IPS-NIHi11 (cell line): ENCODE measurements at regions not wholly inside any gene's neighbourhood (a gene's known extent, or its start where the extent isn't known, plus 50 kb on each side); places are given as distances from the start of the nearest gene placed in this dataset.
A peak's percentile ranks its signal among the peaks of the same experiment; 100 is the strongest.

Experiments used
- DNase-seq: peaks from one replicate; pipeline ENCODE4 v3.0.0; 2012; ENCODE audit warnings: mixed read lengths, low spot score

DNA sequence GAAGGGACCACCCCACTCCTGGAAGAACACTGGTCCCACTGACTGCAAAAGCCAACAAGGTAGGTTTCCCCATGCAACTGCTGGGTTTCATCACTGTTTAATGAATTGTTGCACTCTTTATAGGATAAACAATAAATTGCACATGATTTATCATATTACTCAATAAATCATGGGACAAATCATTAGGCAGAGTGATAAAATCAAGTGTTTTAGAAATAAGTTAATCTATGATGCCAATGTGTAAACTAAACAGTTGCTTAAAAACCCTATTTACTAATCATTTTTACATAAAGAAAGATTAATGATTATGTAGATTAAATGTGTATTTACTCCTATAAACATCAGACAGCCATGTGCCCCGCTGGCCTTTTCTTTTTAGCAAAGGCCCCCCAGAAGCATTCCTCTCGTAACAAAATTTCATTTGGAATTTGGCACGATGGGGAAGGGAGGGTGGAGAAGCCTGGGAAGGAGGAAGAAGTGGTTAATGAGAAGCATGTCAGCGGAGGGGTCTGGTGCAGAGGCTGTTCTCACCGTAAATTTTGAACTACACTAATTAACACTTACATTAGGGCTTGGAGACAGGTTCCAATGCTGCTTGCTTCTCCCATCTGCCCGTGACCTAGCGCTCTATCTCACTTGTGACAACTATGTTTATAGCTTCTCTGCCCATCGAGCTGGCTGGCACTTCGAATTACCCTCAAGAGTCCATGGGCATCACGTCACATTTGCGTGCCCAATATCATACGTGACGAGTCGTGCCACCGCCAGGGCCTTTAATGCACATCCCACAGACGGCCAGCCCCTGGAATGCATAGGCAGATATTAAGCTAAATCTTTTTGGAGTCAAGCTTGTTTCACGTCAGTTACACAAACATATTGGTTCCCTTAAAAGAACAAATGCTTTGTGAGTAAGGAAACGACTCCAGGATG is 357.7 kb upstream of the TSHZ3 start:
- DNase-seq: no peak

- no peak for DNase-seq
Observed at GRCh38 chr19:31708520-31708919, 359.3 kb upstream of the TSHZ3 start.

GRCh38 chr19:31709476-31709875 is 360.2 kb upstream of the TSHZ3 start:
- no peak for DNase-seq

DNA sequence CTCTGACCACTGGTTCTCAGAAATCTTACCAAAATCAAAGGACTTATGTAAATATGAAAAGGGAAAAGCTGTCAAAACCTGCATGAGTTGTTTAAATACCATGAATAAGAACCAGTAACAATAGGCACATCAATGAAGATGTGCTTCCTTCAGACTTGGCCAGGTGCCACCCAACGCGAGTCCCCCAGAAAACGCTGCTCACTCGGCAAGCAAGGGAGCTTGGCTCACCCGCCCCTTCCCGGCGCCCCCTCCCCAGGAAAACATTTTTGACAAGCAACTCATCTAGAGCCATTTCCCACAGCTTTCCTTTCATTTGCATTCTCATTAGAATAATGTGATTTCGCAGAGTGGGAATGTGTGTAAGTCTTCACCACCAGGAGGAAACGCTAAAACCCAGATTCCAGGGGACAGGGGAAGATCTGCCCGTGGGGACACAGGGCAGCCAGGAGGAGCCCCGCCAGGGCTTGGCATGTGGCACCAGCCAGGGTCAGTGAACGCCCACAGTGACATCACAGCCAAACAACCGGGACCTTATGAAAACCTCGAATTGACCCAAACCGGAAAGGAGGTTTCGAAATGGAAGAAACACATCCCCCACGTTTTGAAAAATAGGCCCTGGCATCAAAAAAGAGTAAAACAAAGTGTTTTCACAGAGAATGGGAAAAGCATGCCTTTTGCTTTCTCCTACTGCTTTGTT is 366.2 kb upstream of the TSHZ3 start:
- no peak for DNase-seq

GRCh38 chr19:31716826-31717225 is 367.6 kb upstream of the TSHZ3 start:
- no peak for DNase-seq

GRCh38 chr19:31717269-31717923 is 368.2 kb upstream of the TSHZ3 start:
- no peak for DNase-seq

DNA sequence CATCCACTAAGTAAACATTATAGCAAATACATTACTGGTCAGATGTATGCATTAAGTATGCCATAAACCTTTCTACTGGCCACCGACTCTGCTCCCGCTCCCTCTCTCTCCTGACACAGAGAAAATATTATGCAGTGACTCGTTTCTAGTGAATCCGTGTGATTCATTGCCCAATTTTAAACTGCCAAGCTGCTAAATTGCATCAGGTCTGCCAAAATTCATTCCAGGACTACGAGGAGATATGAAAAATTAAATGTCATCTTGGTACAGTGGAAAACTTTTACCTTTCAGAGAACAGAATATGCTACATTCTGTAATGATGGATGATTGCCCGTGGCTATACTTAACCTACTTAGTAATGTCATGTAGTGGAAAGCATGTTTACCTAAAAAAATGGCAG is 368.8 kb upstream of the TSHZ3 start:
- no peak for DNase-seq

DNA sequence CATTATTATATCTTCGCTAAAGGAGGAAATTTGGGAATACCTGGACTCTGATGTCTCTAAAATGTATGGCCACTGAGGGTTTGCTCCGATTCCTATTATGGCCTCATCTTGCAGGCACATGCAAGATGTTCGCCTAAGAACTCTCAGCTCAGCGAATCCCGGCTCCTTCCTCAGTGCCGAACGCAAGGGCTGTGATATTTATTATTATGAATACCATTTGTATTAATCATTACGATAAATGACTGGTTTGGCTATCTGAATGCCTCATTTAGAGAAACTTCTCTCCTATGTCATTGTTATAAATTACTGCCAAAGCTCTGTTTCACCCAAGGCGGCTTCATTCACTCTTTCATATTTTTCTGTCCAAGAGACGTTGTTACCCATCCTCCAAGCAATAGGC is 369.7 kb upstream of the TSHZ3 start:
- no peak for DNase-seq

- DNase-seq: no peak
Observed at GRCh38 chr19:31723101-31723500, 373.9 kb upstream of the TSHZ3 start.

GRCh38 chr19:31725051-31725450 is 375.8 kb upstream of the TSHZ3 start:
- no peak for DNase-seq

DNA sequence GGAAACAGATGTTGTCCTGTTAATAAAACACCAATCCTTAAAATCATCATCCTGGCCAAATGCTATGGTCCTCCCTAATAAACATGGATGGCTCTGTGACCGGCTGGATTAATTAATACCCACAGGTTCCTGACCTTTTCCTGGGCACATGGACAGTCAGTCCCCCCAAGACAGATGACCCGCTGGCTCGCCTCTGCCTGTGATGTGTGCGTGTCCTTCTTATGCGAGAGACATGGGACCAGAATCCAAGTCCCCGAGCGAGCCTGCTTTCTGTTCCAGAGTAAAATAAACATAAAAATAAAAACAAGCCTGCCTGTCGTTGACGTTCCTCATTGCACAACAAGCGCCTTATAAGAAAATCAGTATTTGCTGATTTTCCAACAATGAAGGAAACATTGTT is 378.3 kb upstream of the TSHZ3 start:
- no peak for DNase-seq

DNA sequence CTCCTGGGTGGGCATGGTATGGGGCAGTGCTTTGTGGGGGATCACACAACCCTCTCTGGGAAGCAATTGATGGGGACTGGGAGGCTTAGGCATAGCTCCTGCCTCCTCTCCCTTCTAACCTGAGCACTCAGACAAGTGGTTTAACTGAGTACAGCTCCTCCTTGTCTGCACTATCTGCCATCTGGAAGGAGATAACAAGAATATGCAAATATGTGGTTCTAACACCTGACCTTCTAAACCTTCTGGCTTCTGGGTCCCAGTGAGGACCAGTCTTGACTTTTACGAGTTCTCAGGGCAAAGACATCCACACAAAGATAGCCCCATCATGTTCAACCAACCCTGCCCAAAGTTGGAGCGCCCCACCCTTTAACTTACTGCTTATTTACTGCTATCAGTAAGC is 381.0 kb upstream of the TSHZ3 start:
- no peak for DNase-seq

- DNase-seq: no peak
Observed at GRCh38 chr19:31733591-31733990, 384.4 kb upstream of the TSHZ3 start.

DNA sequence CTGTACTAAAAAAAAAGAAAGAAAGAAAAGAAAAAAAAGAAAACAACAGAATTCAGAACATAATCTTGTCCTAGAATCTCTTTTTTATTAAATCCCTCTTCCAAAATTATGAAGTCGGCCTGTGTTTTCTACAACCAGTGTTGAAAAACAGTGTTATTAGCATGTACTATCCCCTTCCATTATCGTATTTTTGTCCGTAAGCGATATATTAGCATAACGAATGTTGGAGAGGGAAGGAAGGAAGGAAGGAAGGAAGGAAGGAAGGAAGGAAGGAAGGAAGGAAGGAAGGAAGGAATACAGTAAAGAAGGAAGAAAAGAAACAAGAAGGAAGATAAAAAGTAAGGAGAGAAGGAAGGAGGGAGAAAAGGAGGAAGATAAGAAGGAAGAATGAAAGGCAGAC is 393.0 kb upstream of the TSHZ3 start:
- DNase-seq: no peak

GRCh38 chr19:31745731-31746130 is 396.5 kb upstream of the TSHZ3 start:
- DNase-seq: no peak

DNA sequence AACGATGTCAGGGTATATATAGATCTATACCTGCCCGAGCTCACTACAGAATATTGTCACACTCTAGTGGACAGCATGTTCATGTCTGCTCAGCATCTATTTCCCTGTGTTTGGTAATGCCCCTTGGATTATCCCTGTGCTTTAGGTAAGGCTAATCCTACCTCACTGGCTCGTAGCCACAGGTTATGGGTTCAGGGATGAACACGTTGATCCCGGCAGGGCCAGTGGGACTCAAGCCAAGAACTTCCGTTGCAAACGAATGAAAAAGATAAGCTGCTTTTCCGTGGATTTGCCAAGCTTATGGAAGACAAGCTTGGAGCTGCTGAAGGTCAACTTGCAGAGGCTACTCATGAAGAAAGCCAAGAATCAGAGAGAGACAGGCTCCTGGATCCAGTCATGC is 400.0 kb upstream of the TSHZ3 start:
- no peak for DNase-seq

GRCh38 chr19:31759359-31759758 is 410.1 kb upstream of the TSHZ3 start:
- DNase-seq: no peak

- peak; percentile 36 for DNase-seq
Observed at GRCh38 chr19:31761281-31761913, 412.2 kb upstream of the TSHZ3 start.

GRCh38 chr19:31770223-31770622 is 421.0 kb upstream of the TSHZ3 start:
- DNase-seq: no peak

- no peak for DNase-seq
Observed at GRCh38 chr19:31772915-31773314, 423.7 kb upstream of the TSHZ3 start.

DNA sequence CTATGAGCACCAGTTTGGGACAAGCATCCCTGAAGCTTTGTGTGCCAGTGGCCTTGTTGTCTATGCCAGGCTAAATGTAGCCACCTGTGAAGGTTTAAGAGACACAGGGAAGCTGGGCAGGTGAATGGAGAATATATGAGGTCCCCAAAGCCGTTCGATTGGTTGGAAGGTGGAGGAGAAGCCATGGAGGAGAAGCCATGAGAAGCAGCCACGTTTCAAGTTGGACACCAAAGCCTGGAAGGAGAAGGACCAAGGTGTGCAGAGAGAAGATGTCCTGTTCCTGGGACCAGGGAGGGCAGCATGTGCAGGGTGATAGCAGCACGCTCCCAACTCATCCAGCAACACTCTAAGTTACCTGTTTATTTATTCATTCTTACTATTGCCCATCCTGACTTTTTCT is 432.3 kb upstream of the TSHZ3 start:
- DNase-seq: no peak

DNA sequence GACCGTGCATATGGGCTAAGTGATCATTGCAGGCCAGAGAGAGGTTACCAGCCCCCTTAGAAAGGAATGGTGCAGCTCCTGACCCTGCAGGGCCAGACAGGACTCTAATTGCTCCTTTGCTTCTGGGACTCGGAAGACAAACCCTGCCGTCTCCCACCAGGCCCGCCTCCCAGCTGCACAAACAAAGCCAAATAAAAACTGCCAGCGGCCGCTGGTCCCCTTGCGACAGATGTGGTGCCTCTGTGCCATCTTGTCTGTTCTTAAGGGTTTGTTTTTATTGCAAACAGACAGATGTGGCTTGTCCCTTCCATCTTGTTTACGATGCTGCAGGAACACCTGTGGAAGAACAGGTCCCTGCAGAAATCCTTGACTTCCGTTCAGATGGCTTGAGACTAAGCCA is 434.4 kb upstream of the TSHZ3 start:
- DNase-seq: no peak
